Coronary artery (tissue), 2 donors: ENCODE measurements at regions not wholly inside any gene's neighbourhood (a gene's known extent, or its start where the extent isn't known, plus 50 kb on each side); places are given as distances from the start of the nearest gene placed in this dataset.

Source experiments
- DNase-seq: peaks from one replicate; pipeline ENCODE4 v3.0.0-alpha.2; 2017; ENCODE audit warnings: low spot score
- H3K27ac ChIP-seq, 2 donors: fragments of 200-600 bp; sonication (generic); one replicate each; pipeline ENCODE4 v1.5.1; 2016 to 2019
- H3K4me3 ChIP-seq: fragments of 200-600 bp; sonication (generic); 2 replicates; pipeline ENCODE4 v1.5.1; 2016; ENCODE audit warnings: mild to moderate bottlenecking, moderate library complexity
- TF ChIP-seq, protein P1 (sequence below): fragments of 200-600 bp; sonication (generic); IDR thresholded peaks from one replicate; pipeline ENCODE4 v1.5.1; 2019; ENCODE audit warnings: antibody characterized with exemption

DNA sequence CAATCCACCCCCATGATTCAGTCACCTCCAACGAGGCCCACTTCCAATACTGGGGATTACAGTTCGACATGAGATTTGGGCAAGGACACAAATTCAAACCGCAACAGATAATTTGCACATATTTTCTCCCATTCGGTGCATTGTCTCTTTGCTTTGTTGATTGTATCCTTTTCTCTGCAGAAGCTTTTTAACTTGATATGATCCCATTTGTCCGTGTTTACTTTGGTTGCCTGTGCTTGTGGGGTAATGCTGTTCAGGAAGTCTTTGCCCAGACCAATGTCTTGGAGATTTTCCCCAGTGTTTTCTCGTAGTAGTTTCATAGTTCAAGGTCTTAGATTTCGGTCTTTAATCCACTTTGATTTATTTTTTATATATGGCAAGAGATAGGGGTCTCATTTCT lies 330.8 kb upstream of the SPRY2 start:
- no peak overlapping the region for H3K27ac ChIP-seq
- TF ChIP-seq, protein P1, sequence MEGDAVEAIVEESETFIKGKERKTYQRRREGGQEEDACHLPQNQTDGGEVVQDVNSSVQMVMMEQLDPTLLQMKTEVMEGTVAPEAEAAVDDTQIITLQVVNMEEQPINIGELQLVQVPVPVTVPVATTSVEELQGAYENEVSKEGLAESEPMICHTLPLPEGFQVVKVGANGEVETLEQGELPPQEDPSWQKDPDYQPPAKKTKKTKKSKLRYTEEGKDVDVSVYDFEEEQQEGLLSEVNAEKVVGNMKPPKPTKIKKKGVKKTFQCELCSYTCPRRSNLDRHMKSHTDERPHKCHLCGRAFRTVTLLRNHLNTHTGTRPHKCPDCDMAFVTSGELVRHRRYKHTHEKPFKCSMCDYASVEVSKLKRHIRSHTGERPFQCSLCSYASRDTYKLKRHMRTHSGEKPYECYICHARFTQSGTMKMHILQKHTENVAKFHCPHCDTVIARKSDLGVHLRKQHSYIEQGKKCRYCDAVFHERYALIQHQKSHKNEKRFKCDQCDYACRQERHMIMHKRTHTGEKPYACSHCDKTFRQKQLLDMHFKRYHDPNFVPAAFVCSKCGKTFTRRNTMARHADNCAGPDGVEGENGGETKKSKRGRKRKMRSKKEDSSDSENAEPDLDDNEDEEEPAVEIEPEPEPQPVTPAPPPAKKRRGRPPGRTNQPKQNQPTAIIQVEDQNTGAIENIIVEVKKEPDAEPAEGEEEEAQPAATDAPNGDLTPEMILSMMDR = no peak
- no peak overlapping the region for H3K4me3 ChIP-seq
- no peak for DNase-seq

DNA sequence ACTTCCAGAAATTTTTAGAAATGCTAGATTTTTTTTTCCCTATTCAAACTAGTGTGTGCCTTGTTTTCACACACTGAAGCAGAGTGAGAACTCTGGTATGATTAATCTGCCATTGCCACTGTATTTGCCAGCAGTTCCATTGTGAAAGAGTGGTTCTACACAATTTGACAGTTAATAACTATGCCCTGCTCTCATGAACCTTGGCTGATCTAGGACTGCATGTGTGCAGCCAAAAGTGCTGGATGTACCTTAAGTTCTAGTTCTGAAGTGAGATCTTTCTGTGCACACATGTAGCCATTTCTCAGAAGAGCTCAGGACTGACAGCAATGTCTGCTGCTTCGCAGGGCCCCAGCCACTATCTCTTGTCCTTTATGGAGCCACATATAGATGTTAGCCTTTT lies 328.2 kb upstream of the SPRY2 start:
- peak overlapping the region in 1 of 2 donors; percentile 28 for H3K27ac ChIP-seq
- DNase-seq = no peak
- TF ChIP-seq, protein P1 = no peak
- H3K4me3 ChIP-seq = no peak overlapping the region

DNA sequence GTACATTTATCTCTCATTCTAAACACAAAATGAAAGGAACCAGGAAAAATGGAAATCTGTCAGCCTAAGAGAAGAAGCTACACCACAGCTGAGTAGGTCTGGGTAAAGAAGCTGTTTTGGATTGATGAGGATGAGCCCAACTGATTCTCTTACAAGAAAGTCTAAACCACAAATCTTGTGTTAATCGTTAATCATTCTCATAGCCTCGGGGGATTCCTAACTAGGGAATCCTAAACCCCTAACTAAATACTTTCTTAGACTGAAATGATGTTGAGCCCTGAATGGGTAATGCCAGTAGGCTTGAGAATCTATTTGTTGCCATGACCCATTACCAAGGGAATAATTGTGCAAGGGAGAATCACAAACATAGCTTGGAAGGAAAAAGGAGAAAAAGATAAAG lies 327.5 kb upstream of the SPRY2 start:
- TF ChIP-seq, protein P1 = no peak
- Histone ChIP-seq H3K4me3 (no peak overlapping the region), H3K27ac (no peak overlapping the region)
- no peak for DNase-seq

DNA sequence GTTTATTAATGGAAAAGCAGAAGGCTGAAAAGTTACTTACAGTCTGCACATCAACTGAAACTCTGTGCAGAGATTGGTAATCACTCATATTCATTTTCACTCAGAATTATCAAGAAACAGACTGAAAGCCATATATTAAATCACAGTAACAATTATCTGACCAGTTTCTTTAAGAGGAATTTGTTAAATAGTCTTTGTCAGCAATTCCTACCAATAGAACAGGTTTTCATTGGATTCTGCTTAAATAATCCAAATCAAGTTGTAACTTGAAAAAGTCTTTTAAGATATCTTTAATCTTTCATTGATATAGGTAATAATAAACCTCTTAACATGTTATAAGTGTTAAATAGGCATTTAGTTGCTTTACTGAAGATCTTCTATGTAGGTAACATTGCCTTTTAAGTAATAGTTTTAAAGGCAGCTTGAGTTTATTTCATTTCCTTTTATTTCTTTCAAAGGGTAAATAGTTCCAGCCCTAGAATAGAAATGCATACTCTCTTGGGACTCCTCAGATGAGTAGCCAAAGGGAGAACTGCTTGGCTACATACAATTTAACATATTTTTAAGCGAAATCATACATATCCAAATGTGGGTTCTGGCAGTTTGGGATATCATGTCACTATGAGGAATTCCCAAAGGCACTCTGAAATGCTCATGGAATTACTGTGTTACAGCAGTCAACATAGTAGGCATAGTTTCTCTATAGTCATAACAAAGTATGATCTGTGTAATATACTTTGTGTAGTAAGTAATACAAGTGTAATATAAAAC lies 326.0 kb upstream of the SPRY2 start:
- DNase-seq = no peak
- H3K27ac ChIP-seq = no peak overlapping the region
- TF ChIP-seq, protein P1 = no peak
- no peak overlapping the region for H3K4me3 ChIP-seq

DNA sequence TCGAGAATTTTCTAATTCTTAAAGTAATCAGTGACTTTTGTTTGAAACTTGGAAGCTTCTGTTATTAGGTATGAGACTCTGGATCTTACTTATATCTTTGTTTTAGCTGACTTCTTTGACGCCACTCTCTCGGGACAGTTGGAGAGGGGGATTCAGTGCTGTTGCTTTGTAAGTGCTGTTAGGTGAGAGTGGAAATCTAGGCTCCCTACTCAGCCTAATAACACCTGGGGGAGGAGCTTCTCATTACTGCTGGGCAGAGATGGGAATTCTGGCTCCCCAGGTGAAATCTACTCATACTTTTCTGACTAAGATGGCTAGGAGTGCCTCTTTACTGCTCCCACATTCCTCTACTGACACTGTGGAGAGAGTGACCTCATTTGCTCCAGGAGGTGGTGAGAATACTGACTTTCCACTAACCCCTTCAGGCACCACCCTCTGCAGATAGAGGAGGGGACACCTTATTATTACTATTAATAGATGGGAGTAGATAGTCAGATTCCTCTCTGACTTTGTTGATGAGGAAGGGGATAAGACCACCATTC lies 324.9 kb upstream of the SPRY2 start:
- no peak overlapping the region for H3K27ac ChIP-seq
- no peak for DNase-seq
- TF ChIP-seq, protein P1 = no peak
- H3K4me3 ChIP-seq = no peak overlapping the region

DNA sequence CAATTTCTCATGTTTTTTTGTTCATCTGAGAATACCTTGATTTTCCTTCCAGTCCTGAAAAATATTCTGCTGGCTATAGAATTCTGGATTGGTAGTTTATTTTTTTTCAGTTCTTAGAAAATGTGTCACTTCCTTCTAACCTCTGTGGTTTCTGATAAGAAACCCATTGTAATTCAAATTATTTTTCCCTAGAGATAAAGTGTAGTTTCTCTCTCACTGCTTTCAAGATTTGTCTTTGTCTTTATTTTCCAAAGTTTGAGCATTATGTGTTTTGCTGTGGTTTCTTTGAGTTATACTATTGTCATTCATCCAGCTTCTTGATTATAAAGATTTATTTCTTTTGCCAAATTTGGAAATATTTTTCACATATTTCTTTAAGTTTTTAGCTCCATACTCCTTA lies 324.0 kb upstream of the SPRY2 start:
- no peak overlapping the region for H3K4me3 ChIP-seq
- DNase-seq = no peak
- TF ChIP-seq, protein P1 = no peak
- no peak overlapping the region for H3K27ac ChIP-seq

DNA sequence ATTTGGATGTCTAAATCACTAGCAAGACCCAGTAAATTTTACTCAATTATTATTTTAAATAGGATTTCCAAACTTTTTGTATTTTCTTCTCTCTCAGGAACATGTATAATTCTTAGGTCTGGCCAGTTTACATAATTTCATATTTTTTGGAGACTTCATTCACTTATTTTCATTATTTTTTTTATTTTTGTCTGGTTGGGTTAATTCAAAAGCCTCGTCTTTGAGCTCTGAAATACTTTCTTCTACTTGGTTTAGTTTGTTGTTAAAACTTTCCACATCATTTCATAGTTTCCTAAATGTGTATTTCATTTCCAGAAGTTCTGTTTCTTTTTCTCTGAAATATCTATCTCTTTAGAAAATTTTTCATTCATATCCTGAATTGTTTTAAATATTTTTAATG lies 322.9 kb upstream of the SPRY2 start:
- Histone ChIP-seq H3K4me3 (no peak overlapping the region), H3K27ac (no peak overlapping the region)
- TF ChIP-seq, protein P1 = no peak
- no peak for DNase-seq
